GM12872 (cell line): ENCODE measurements at regions not wholly inside any gene's neighbourhood (a gene's known extent, or its start where the extent isn't known, plus 50 kb on each side); places are given as distances from the start of the nearest gene placed in this dataset.

Source experiments
- TF ChIP-seq, protein P1 (sequence below): IDR thresholded peaks from 3 replicates; pipeline ENCODE4 v1.5.1; 2011; ENCODE audit warnings: low read depth, mild to moderate bottlenecking, low read length, moderate library complexity; ENCODE audit not compliant: insufficient read depth

DNA sequence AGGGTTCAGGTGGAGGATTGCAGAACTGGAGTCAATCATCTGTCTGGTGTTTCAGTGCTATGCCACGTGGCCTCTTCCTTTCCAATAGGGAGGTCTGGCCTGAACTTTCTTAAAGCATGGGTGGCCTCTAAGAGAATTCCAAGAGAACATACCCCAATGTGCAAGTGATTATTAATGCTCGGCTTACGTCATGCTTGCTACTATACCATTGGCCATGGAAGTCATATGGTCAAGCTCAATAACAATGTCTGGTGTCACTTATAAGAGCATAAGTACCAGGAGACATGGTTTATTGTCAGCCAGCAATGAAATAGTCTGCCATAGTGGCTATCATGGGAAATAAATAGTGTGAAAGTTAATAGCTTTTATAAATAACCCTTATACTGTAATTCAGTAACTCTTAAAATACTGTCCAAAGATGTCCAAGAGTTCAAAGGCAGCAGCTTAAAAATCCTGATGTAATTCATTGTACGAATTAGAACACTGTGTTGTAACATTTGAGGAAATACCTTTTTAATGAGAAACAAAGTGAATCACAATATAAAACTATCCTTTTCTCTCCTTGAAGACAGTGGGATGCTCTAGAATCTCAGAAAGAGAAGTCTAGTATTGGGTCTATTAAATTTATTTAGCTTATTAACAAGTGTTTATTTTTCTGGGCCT, 355.4 kb upstream of the PRR16 start:
- TF ChIP-seq, protein P1, sequence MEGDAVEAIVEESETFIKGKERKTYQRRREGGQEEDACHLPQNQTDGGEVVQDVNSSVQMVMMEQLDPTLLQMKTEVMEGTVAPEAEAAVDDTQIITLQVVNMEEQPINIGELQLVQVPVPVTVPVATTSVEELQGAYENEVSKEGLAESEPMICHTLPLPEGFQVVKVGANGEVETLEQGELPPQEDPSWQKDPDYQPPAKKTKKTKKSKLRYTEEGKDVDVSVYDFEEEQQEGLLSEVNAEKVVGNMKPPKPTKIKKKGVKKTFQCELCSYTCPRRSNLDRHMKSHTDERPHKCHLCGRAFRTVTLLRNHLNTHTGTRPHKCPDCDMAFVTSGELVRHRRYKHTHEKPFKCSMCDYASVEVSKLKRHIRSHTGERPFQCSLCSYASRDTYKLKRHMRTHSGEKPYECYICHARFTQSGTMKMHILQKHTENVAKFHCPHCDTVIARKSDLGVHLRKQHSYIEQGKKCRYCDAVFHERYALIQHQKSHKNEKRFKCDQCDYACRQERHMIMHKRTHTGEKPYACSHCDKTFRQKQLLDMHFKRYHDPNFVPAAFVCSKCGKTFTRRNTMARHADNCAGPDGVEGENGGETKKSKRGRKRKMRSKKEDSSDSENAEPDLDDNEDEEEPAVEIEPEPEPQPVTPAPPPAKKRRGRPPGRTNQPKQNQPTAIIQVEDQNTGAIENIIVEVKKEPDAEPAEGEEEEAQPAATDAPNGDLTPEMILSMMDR: no peak

DNA sequence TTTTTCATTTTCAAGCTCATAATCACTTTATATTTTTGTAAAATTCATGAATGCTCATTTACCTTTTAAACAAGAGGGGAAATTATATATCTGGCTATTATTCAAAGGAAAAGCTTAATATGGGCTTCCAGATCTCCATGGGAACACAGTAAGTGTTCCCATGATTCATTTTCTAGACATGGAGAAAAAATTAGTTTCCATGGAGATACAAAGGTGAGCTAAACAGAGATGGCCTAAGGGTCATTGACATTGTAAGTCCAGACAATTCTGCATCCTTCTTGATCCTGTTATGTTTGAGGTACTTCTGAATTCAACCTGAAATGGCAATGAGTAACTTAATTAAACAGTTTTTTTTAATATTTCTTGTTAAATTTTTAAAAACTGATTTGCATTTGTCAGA, 341.4 kb upstream of the PRR16 start:
- TF ChIP-seq, protein P1: no peak

DNA sequence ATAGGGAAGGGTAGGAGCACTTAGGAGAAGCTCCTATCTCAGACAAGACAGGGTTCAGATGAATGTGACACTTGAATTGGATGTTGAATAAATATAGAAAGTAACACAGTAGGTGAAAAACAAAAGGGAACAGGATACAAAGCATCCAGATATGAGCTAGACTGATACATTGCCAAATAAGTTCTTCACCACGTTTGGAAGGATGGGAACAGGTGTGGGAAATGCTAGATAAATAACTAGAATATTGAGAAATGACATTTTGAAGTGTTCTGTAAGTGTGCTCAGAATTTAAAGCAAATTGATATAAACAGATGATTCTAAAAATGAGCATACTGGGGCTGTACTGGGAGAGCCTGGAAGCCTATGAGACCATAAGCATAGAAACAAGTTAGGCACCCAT, 340.1 kb upstream of the PRR16 start:
- TF ChIP-seq, protein P1: no peak

DNA sequence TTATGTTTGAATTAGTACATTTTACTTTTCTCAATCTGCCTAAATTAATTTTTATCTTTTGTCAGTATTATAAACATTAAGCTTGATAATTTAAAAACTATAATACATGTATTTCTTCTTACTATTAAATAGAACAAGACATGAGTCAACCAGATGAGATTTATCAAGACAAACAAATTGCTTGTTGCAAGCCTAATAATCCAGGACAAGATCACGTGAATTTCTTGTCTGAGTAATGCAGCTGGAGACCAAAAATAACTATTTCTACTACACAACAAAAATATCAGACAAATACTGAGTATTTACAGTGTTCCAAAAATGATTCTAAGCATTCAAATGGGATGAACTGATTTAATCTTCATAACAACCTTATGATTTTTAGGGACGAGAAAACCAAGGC, 339.1 kb upstream of the PRR16 start:
- TF ChIP-seq, protein P1: no peak

DNA sequence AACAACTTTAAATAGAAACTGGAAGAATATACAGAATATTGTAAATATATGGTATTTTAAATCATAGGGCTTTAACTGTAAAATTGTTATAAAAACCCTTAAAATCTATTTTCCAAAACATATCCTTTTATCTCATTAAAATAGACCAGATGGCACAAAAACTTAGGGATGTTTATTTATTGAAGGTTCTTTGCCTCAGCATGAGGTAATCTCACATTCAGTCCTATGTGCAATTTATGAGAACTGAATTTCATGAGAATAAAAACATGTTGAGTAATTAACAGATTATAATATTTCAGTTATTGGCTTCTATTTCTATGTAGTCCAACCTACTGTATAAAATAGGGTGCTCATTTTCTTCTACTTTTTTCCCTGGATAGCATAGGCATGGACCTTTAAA, 329.2 kb upstream of the PRR16 start:
- TF ChIP-seq, protein P1: no peak

DNA sequence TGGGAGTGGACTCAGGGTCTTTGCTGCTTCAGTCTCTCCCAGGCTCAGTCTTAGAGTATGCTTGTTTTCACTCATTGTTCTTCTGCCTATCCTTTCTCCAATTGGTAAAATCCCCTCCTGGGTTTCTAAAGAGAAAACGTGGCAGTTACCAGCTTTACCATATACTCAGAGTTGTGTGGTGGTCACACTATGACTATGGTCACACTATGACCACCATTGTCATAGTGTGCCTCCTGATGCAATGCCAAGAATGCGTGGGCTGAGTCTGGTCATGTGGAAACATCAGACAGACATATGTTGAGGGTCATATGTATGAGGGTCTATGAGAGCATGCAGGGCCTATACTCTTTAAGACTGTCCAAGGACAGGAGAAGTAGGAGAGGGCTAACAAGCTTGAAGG, 326.5 kb upstream of the PRR16 start:
- TF ChIP-seq, protein P1: no peak

DNA sequence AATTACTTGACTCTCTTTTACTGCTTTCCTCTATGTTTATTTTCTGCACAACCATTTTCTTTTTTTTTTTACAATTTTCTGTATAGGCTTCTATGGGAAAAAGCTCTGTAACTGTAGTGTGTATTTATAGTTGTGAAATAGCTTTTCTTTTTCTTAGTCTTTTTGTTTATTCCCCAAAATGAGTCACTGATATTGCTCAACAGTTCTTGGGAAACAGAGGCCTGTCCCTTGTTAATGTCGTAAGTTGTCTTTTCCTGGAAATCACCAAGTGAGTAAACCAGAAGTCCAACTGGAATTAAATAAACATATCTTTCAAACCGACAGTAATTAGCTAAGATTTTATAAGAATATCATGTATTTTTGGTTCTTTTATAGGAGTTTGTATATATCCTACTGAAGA, 325.1 kb upstream of the PRR16 start:
- TF ChIP-seq, protein P1: no peak

DNA sequence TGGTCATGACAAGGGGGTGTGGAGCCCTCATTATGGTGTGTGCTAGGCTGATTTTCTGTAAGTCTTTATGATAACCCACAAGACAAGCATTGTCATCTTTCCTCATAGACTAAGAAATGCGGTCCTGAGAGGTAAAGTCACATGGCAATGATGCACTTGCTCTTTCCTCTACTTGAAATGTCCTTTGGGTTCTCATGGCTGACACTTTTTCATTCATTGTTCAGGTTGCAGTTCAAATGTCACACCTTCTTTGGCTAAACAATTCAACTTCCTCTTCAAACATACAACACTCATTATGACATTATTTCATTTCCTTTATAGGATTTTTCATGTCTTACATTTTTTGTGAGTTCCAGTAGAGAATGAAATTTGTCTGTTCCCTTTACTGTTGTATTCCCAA, 323.6 kb upstream of the PRR16 start:
- TF ChIP-seq, protein P1: no peak
